ENCODE measurements at regions not wholly inside any gene's neighbourhood (a gene's known extent, or its start where the extent isn't known, plus 50 kb on each side); places are given as distances from the start of the nearest gene placed in this dataset.
"Not testable (repeated sequence)": the region's sequence is repeated elsewhere in the genome, so short reads cannot be mapped to it uniquely, and the experiment has no call there.

GRCh38 chr16:87047221-87048037 lies 269.8 kb downstream of the C16orf95 start:
- BruUV-seq (replicated peaks), result no TSS peak
- ChIA-PET CTCF (ENCODE audit: unreplicated experiment) (no interaction called here), POLR2A (interaction anchor here (0.5 to 0.6 kb wide), 2 partner anchors 26 to 30 kb away, joined by 3 read pairs; no protein-coding TSS in a partner anchor)
- Histone ChIP-seq H2AFZ (ENCODE audit: low read length) (no peak overlapping the region), H4K20me1 (ENCODE audit: insufficient read depth, low read length) (no peaks in the 10 kb centered on the region), H3K4me3 (ENCODE audit: low read depth, low read length, poor library complexity, severe bottlenecking) (no peak overlapping the region), H3K36me3 (ENCODE audit: insufficient read depth, low read length) (no peaks in the 10 kb centered on the region), H3K79me2 (ENCODE audit: insufficient read depth, low read depth, low read length) (no peaks in the 10 kb centered on the region), H3K9me3 (ENCODE audit: low read length) (no peaks in the 10 kb centered on the region), H3K9me2 (ENCODE audit: insufficient read depth, low read length) (no peaks in the 10 kb centered on the region), H3K27ac (ENCODE audit: low read depth, low read length, poor library complexity, severe bottlenecking) (no peak overlapping the region), H3K4me1 (ENCODE audit: insufficient read depth, low read length, poor library complexity, severe bottlenecking) (no peaks in the 10 kb centered on the region), H3K4me2 (ENCODE audit: low read length) (no peak overlapping the region)
- intact Hi-C loops (cut with micrococcal nuclease; ENCODE audit: unreplicated experiment), result no loop called here
- no peak for DNase-seq (ENCODE audit: low spot score)
- TF ChIP-seq, protein P1, sequence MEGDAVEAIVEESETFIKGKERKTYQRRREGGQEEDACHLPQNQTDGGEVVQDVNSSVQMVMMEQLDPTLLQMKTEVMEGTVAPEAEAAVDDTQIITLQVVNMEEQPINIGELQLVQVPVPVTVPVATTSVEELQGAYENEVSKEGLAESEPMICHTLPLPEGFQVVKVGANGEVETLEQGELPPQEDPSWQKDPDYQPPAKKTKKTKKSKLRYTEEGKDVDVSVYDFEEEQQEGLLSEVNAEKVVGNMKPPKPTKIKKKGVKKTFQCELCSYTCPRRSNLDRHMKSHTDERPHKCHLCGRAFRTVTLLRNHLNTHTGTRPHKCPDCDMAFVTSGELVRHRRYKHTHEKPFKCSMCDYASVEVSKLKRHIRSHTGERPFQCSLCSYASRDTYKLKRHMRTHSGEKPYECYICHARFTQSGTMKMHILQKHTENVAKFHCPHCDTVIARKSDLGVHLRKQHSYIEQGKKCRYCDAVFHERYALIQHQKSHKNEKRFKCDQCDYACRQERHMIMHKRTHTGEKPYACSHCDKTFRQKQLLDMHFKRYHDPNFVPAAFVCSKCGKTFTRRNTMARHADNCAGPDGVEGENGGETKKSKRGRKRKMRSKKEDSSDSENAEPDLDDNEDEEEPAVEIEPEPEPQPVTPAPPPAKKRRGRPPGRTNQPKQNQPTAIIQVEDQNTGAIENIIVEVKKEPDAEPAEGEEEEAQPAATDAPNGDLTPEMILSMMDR (conservative IDR thresholded peaks at IDR 0.05; ENCODE audit: low read length), result no peak
- no peak for TF ChIP-seq EZH2phosphoT487 (IDR thresholded peaks at IDR 0.05; ENCODE audit: borderline replicate concordance, low read depth, low read length)

GRCh38 chr16:87048038-87048729 lies 269.0 kb downstream of the C16orf95 start:
- Histone ChIP-seq H3K36me3 (ENCODE audit: insufficient read depth, low read length) (no peaks in the 10 kb centered on the region), H2AFZ (ENCODE audit: low read length) (no peak overlapping the region), H3K9me2 (ENCODE audit: insufficient read depth, low read length) (no peaks in the 10 kb centered on the region), H3K4me3 (ENCODE audit: low read depth, low read length, poor library complexity, severe bottlenecking) (no peak overlapping the region), H4K20me1 (ENCODE audit: insufficient read depth, low read length) (no peaks in the 10 kb centered on the region), H3K79me2 (ENCODE audit: insufficient read depth, low read depth, low read length) (no peaks in the 10 kb centered on the region), H3K27ac (ENCODE audit: low read depth, low read length, poor library complexity, severe bottlenecking) (no peak overlapping the region), H3K4me1 (ENCODE audit: insufficient read depth, low read length, poor library complexity, severe bottlenecking) (no peaks in the 10 kb centered on the region), H3K4me2 (ENCODE audit: low read length) (no peak overlapping the region), H3K9me3 (ENCODE audit: low read length) (no peaks in the 10 kb centered on the region)
- CTCF ChIA-PET (ENCODE audit: unreplicated experiment), result no interaction called here
- no peak for DNase-seq (ENCODE audit: low spot score)
- no TSS peak for BruUV-seq (replicated peaks)
- TF ChIP-seq EZH2phosphoT487 (IDR thresholded peaks at IDR 0.05; ENCODE audit: borderline replicate concordance, low read depth, low read length), result no peak
- TF ChIP-seq, protein P1 (conservative IDR thresholded peaks at IDR 0.05; ENCODE audit: low read length), result no peak
- intact Hi-C loops (cut with micrococcal nuclease; ENCODE audit: unreplicated experiment), result no loop called here
- POLR2A ChIA-PET, result interaction anchor here (0.5 to 0.6 kb wide), 2 partner anchors 26 to 31 kb away, joined by 3 read pairs; no protein-coding TSS in a partner anchor

DNA sequence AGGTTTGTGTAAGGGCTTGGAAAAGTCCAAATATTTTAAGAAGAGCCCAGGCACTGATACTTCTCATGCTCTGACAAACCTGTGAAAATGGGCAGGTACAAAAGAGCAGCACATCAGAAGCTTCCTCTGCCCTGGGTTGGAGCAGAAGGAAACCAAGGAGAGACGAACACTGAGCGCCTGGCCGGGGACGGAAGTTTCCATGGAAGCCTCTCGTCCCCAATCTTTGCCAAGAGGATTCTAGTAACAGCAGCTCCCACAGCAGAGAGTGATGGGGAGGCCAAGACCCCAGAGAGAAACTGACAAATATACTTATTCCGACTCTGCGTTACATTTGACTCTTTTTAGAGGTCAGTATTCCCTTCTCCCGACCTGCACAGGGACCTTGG lies 268.5 kb downstream of the C16orf95 start:
- Histone ChIP-seq H3K9me3 (ENCODE audit: low read length) (no peaks in the 10 kb centered on the region), H3K4me3 (ENCODE audit: low read depth, low read length, poor library complexity, severe bottlenecking) (no peak overlapping the region), H3K4me2 (ENCODE audit: low read length) (no peak overlapping the region), H3K9me2 (ENCODE audit: insufficient read depth, low read length) (no peaks in the 10 kb centered on the region), H2AFZ (ENCODE audit: low read length) (no peak overlapping the region), H3K79me2 (ENCODE audit: insufficient read depth, low read depth, low read length) (no peaks in the 10 kb centered on the region), H3K36me3 (ENCODE audit: insufficient read depth, low read length) (no peaks in the 10 kb centered on the region), H3K27ac (ENCODE audit: low read depth, low read length, poor library complexity, severe bottlenecking) (no peak overlapping the region), H3K4me1 (ENCODE audit: insufficient read depth, low read length, poor library complexity, severe bottlenecking) (no peaks in the 10 kb centered on the region), H4K20me1 (ENCODE audit: insufficient read depth, low read length) (no peaks in the 10 kb centered on the region)
- POLR2A ChIA-PET, result no interaction called here
- intact Hi-C loops (cut with micrococcal nuclease; ENCODE audit: unreplicated experiment), result no loop called here
- no peak for DNase-seq (ENCODE audit: low spot score)
- CTCF ChIA-PET (ENCODE audit: unreplicated experiment), result no interaction called here
- TF ChIP-seq, protein P1 (conservative IDR thresholded peaks at IDR 0.05; ENCODE audit: low read length), result no peak
- TF ChIP-seq EZH2phosphoT487 (IDR thresholded peaks at IDR 0.05; ENCODE audit: borderline replicate concordance, low read depth, low read length), result no peak
- BruUV-seq (replicated peaks), result no TSS peak

DNA sequence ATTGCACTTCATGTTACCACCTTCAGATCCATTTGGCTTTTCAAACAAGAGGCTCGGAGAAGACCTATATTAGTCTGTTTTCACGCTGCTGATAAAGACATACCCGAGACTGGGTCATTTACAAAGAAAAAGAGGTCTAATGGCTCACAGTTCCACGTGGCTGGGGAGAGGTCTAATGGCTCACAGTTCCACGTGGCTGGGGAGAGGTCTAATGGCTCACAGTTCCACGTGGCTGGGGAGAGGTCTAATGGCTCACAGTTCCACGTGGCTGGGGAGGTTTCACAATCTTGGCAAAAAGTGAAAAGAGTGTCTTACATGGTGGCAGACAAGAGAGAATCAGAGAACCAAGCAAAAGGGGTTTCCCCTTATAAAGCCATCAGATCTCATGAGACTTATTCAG lies 268.0 kb downstream of the C16orf95 start:
- DNase-seq (ENCODE audit: low spot score); CTCF ChIA-PET (ENCODE audit: unreplicated experiment); H3K27ac ChIP-seq (ENCODE audit: low read depth, low read length, poor library complexity, severe bottlenecking); H4K20me1 ChIP-seq (ENCODE audit: insufficient read depth, low read length); H3K4me2 ChIP-seq (ENCODE audit: low read length); H3K4me1 ChIP-seq (ENCODE audit: insufficient read depth, low read length, poor library complexity, severe bottlenecking); BruUV-seq (replicated peaks); H3K9me3 ChIP-seq (ENCODE audit: low read length); POLR2A ChIA-PET; H3K4me3 ChIP-seq (ENCODE audit: low read depth, low read length, poor library complexity, severe bottlenecking); intact Hi-C loops (cut with micrococcal nuclease; ENCODE audit: unreplicated experiment); H3K79me2 ChIP-seq (ENCODE audit: insufficient read depth, low read depth, low read length); H3K36me3 ChIP-seq (ENCODE audit: insufficient read depth, low read length); H3K9me2 ChIP-seq (ENCODE audit: insufficient read depth, low read length): not testable (repeated sequence)
- peak overlapping the region; percentile 33; the same call in 1 of the 2 replicates for H2AFZ ChIP-seq (ENCODE audit: low read length)

All from OCI-LY7 (cell line).